Iris pigment epithelial cell (primary cell): ENCODE measurements at regions not wholly inside any gene's neighbourhood (a gene's known extent, or its start where the extent isn't known, plus 50 kb on each side); places are given as distances from the start of the nearest gene placed in this dataset.
A peak's percentile ranks its signal among the peaks of the same experiment; 100 is the strongest.
"Not testable (repeated sequence)": the region's sequence is repeated elsewhere in the genome, so short reads cannot be mapped to it uniquely, and the experiment has no call there.

Experiments used
- DNase-seq: peaks from one replicate; pipeline ENCODE4 v3.0.0-alpha.2; 2011; ENCODE audit warnings: low read depth

DNA sequence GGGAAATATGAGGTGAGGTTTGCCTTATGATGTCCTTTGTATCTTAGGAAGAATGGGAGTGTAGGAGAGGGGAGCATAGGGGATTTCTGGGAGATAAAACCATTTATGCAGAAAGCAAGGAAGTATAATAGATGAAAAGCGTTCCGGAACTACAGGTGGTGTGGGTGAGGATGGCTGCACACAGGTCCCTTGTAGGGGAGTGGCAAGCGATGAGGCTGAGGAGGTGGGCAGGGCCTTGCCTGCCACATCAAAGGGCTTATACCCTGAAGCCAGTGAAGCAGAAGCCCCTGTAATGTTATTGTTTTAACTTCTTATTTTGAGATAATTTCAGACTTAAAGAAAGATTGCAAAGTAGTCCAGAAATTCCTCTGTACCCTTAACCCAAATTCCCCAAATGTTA is 107.3 kb upstream of the IKBKE start:
- not testable (repeated sequence) for DNase-seq

GRCh38 chr1:206365271-206365670 is 105.0 kb upstream of the IKBKE start:
- peak; percentile 60 for DNase-seq

- DNase-seq, result peak; percentile 22
Observed at GRCh38 chr1:206366131-206366530, 104.1 kb upstream of the IKBKE start.

DNA sequence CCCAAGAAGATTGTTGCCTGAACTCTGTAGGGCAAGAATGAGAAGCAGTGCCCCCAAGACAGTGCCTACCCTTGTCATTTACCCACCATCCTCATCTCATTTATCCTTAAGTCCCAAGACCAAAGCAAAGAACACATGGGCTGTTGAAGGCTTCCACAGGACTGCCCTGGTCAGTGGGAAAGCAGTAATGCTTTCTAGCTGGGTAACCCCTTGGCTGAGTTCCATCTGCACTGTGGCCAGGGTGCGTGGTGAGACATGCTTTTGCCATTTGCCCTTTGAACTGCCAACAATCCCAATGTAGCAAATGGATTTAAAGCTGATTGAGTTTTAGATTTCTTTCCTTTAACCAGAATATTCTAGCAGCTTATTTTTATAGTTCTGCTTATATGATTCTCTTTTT is 103.5 kb upstream of the IKBKE start:
- DNase-seq, result not testable (repeated sequence)

DNA sequence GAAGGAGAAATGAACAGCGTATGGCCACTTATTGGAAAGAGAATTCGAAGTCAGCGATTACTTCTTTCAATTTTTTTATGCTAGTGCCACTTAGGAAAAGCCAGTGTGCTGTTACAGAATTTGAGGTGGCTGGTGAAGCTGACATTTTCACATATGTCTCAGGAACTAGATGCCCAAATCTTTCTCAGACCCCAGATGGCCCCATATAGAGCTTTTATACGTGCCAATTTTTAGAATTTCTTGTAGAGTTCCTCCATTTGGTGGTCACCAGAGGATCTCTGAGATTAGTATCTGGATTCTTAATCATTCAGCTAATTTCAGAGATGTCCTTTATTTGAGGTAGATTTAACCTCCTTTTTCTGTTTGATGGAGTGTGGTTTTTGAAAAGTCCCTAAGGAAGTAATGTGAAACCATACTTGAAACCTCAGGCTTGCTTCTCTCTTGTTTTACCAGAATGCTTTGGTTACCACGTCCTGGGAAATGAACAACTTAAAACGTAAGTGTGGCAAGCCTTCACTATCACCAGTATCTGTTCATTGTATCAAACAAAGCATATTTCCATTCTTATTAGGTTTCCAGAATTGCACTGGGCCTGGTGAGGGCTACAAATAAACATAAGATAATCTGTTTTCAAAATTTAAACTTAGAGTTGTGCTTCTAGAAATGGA is 102.2 kb upstream of the IKBKE start:
- not testable (repeated sequence) for DNase-seq

GRCh38 chr1:206374725-206375124 is 95.6 kb upstream of the IKBKE start:
- not testable (repeated sequence) for DNase-seq

DNA sequence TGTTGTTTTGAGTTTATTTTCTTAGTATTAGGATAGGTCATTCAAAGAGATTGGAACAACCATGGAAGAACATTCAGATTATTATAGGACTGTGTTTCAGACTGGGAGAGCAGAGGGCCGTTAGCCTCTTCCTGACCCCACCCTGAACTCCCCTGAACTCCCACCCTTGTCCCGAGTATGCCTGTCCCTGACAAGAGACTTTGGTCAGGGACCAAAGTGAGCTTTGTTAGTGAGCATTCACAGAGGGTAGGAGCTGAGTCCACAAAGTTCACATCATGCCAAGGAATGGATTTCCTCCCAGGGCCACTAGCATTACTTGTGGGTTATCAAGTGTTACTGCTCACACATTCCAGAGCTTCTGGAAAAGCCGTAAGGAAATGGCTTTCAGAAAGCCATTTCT is 94.7 kb upstream of the IKBKE start:
- not testable (repeated sequence) for DNase-seq

GRCh38 chr1:206378506-206378905 is 91.8 kb upstream of the IKBKE start:
- not testable (repeated sequence) for DNase-seq

DNA sequence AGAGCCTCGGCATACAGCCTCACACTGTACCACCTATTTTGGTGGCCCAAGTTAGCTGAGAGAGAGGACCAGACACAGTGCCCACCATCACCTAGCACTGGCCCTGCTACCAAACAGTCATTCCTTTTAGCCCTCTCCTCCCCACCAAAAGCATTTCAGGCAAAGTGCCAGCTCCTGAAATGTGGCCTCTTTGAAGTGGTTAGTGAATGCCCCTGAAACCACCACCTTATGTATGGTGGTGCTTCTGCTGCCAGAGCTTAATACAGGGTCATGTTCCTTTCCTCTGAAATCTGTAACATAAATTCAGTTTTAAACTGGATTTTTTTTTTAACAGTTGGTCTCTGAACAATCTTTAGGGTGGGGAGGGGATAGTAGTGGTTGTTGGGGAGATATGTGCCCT is 91.0 kb upstream of the IKBKE start:
- DNase-seq, result not testable (repeated sequence)

- DNase-seq, result peak; percentile 61
Observed at GRCh38 chr1:206380163-206380790, 90.0 kb upstream of the IKBKE start.

DNA sequence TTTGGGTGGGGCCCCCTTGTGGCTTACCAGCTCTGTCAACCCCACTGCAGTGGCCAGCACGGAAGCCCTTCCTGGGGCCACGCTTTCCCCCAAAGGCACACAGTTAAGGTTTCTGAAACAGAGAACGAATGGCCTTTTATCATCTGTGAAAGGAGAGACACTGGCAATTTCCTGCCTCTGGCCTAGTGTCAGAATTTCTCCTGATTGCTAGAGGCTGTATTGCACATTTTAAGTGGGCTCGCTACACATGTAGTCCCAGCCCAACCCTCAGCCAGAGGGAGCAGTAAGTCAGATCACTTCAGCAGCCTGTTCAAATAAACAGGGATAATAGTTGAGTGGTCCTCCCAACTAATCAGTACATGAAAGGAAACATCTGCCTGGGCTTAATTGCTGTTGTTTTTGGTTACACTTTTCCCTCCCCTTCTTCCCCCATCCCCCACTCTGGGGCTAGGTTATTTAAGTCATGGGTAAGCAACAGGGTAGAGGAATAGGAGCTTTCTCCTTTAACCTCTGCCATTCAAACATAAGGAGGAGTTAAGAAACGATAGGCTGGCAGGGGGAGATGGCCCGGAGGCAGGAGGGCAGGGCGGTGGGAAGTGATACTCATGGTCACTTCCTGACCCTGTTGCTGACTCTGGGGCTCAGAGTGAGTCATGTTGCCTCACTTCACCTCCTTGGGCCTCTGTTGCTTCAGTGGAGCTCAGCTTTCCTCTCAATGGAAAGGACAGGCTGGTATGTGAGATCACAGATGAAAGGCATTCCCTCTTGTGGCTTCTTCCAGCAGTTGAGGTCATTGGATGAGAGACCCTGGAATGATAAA is 89.3 kb upstream of the IKBKE start:
- DNase-seq, result peak; percentile 26

GRCh38 chr1:206384029-206384807 is 86.1 kb upstream of the IKBKE start:
- peak; percentile 42 for DNase-seq

DNA sequence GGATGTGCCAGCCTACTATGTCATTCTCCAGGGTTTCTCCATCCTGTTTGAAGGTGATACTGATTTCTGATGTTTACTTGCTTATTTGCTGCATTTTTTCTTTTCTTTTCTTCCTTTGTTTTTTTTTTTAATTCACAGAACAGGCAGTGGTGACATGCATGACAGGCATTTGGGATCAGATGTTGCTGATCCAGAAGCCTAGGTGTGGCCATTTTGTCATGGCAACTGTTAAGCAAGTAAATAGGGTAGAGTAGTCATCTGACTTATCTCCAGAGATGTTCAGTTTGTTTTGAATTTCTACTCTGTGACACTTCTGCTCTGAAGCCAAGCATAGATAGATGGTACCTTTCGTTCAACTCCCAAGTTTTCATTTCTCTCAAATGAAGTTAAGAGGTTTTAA is 85.4 kb upstream of the IKBKE start:
- DNase-seq, result not testable (repeated sequence)

GRCh38 chr1:206387631-206388030 is 82.6 kb upstream of the IKBKE start:
- not testable (repeated sequence) for DNase-seq

GRCh38 chr1:206391903-206392302 is 78.4 kb upstream of the IKBKE start:
- DNase-seq, result not testable (repeated sequence)

DNA sequence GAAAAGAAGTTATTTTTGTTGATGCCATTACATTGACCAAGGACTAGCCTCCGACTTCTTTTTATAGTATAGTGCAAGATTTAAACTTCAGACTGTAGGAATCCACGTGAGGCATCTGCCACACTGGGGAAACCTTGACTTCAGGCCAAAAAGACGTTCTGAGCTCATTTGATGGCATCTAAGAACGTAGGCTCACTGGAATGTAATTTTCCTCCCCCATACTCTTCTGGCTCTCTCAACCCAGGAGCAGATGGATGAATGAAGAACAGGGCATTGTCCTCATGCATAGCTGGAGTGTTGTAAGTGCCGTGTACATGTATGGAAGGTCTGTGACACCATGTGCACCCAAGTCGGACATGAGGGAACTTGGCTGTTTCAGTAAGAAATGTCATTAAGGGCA is 72.8 kb upstream of the IKBKE start:
- not testable (repeated sequence) for DNase-seq

- not testable (repeated sequence) for DNase-seq
Observed at GRCh38 chr1:206398261-206398660, 72.0 kb upstream of the IKBKE start.

DNA sequence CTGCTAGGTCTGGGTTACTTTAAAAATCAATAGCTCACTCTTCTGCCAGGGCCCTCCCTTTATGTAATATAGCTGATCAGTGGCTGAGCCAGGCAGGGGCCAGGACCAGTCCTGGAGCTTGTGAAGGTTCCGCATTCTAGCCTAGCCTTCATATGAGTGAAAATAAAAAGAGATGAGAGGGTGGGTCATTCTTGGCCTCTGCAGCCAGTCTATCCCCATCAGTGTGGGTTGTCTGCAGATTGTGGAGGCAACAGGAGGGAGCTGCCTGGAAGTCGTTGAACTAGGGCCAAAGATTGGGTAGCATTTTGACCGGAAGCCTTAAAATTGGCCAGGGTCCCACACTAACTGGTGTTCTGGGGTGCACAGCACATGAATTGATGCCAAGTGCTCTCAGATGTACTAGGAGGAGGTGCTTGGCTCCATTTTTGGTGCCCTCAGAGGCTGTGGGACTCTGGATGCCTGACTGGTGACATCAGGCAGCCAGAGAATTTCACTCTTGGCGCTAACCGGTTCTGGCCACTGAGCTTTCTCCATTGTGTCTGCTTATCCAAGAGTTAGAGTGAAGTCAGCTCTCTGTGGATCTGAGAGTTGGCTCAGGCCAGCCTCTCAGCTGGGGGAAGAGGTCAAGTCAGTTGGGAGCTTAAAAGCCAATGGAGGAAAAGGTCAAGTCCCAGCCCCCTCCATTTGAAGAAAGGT is 66.5 kb upstream of the IKBKE start:
- not testable (repeated sequence) for DNase-seq

DNA sequence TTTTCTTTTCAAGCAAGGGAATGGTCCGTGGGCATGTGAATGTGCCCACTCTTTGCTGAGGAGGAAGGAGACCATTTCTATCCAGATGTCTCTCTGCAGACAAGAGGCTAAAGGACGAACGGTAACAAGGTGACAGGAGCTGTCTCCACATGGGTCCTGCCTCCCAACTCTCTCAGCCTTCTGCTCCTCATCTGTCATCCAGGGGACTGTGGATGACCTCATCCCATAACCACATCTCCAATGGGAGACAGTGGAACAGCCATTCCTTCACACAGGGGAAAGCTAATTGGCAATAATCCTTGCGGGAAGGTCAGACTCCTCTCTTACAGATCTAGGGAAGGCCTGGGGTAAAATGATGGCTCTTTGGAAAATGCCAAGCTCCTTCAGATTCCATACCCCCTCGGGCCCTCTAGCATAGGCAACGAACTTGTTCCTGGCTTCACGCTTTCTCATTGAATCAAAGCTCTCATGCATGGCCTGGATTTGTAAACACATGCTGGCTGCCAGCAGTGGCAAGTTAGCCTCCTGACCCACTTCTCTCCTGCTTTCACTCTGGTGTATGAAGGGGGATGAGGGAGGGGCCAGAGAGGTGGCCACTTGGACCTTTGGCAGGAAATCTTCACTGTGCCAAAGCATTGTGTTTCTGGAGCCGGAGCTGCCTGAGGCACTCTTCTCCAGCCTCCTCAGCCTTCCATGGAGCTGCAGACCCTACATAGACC is 65.8 kb upstream of the IKBKE start:
- not testable (repeated sequence) for DNase-seq

DNA sequence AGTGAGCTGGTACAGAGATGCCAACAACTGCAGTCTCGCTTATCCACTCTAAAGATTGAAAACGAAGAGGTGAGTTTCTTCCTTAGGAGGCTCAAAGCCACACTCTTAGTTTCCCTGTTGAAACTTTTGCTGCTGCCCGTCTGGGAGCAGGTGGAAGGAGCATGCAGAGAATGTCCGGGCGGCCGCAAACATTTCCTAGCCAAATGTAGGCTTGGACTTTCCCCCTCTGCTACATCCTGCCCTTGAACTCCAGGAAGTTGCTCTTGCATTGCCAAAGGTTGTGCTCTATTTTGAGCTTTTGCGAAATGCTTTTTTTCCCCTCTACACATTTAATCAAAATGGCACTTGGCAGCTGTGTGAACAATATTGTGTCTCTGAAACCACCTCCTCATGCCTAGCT is 65.0 kb upstream of the IKBKE start:
- not testable (repeated sequence) for DNase-seq
